Ovary (tissue), 3 donors: ENCODE measurements at regions not wholly inside any gene's neighbourhood (a gene's known extent, or its start where the extent isn't known, plus 50 kb on each side); places are given as distances from the start of the nearest gene placed in this dataset.

ENCODE experiments used
- EP300 ChIP-seq: sonication (generic); formaldehyde crosslinking; IDR thresholded peaks from one replicate; pipeline ENCODE4 v1.6.1; 2017; ENCODE audit warnings: antibody characterized with exemption
- POLR2A ChIP-seq: fragments of 450-650 bp; IDR thresholded peaks from one replicate; pipeline ENCODE4 v1.6.1; 2017; ENCODE audit warnings: antibody characterized with exemption, mild to moderate bottlenecking, moderate library complexity
- TF ChIP-seq, protein P1 (sequence below), 3 donors: fragments of 450-650 bp in 2 of 3; fragments of 200-600 bp in 1 of 3; IDR thresholded peaks; one replicate each; pipeline versions ENCODE4 v1.5.1 to v1.8.0; 2016 to 2022; ENCODE audit warnings: antibody characterized with exemption in 3 of 3, mild to moderate bottlenecking in 1 of 3
- donor health status: DM: no; HTN: no; CAD: no.

DNA sequence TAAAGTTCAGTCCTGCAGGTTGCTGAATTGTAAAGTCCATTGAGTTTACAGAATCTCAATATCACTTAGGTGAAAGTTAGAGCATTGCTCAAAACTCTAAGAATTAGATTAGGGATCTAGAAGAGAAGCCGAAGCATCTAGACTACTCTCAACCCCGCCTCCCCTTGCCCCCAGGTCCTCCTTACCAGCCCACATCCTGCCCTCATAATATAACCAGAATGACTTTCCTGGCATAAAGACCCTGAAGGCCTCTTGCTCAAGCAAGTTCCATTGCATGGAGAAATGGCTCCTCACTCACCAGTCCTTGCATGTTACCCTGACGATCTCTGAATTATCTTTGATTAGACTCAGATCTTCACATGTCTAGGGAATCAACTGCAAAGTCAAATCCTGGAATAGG, 78.8 kb downstream of the SPATA31C2 start:
- TF ChIP-seq, protein P1, sequence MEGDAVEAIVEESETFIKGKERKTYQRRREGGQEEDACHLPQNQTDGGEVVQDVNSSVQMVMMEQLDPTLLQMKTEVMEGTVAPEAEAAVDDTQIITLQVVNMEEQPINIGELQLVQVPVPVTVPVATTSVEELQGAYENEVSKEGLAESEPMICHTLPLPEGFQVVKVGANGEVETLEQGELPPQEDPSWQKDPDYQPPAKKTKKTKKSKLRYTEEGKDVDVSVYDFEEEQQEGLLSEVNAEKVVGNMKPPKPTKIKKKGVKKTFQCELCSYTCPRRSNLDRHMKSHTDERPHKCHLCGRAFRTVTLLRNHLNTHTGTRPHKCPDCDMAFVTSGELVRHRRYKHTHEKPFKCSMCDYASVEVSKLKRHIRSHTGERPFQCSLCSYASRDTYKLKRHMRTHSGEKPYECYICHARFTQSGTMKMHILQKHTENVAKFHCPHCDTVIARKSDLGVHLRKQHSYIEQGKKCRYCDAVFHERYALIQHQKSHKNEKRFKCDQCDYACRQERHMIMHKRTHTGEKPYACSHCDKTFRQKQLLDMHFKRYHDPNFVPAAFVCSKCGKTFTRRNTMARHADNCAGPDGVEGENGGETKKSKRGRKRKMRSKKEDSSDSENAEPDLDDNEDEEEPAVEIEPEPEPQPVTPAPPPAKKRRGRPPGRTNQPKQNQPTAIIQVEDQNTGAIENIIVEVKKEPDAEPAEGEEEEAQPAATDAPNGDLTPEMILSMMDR (IDR thresholded peaks at IDR 0.05), result no peak
- TF ChIP-seq POLR2A (no peak), EP300 (no peak)
